Right kidney (tissue), 1 donor: ENCODE measurements at regions not wholly inside any gene's neighbourhood (a gene's known extent, or its start where the extent isn't known, plus 50 kb on each side); places are given as distances from the start of the nearest gene placed in this dataset.

ENCODE experiments used
- DNase-seq: peaks from one replicate; pipeline ENCODE4 v3.0.0-alpha.2; 2016

DNA sequence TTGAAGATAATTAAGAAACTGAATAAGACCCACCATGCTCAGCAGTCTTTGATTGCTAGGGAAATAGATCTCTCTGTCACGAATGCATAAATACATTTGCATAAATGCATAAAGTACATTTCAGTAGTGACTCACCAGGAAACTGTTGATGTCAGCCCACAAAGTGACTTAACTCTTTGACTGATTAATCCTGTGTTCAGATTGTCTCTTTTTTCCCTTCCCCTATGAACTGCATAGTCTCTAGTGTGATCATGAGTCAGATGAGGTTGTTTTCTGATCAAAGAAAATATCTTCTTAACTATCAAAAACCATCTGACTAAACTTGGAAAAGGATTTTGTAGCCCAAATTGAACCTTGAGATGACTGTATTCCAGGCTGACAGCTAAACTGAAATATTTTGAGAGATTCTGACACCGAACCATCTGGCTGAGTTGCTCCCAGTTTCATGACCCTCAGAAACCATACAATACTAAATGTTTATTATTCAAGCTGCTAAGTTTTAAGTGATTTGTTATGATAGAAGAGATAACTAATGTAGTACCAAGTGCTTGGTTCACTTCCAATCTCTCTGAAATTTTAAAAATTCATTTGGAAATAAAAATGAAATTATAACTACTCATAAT lies 1381.5 kb upstream of the AGA start:
- no peak for DNase-seq

DNA sequence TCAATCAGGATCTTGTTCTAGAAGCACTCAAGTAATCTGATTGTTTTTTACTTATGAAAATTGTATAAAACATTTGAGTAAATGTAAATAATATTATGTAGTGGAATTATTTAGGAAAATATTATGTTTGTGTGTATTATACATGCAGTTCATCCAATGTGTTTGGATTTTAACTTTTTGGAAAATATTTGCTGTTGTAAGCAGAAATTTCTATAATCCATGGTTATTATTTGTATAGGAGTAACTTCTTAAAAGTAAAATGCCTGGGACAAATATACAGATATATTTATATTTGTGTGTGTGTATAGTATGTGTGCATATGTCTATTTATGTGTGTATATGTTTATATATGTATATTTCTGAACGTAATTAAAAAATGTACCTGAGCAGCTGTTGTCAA lies 1394.6 kb upstream of the AGA start:
- no peak for DNase-seq

DNA sequence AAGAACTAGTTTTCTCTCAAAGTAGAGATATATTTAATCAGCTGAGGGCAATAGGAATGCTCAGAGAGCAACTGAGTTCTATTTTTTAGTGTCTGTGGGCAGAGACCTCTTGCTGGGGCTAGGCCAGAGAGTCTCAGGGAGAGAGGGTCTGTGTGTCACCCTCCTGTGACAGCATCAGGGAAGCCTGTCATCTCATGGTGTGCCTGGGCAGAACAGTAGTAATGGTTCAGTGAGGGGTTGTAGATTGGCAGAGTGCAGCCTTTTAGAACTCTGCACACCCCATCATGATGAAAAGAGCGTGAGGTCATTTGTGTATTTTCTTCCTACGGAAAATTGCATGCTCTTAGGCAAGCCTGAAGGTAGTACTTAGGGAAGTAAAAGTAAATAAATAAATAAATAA lies 1396.5 kb upstream of the AGA start:
- DNase-seq: no peak

DNA sequence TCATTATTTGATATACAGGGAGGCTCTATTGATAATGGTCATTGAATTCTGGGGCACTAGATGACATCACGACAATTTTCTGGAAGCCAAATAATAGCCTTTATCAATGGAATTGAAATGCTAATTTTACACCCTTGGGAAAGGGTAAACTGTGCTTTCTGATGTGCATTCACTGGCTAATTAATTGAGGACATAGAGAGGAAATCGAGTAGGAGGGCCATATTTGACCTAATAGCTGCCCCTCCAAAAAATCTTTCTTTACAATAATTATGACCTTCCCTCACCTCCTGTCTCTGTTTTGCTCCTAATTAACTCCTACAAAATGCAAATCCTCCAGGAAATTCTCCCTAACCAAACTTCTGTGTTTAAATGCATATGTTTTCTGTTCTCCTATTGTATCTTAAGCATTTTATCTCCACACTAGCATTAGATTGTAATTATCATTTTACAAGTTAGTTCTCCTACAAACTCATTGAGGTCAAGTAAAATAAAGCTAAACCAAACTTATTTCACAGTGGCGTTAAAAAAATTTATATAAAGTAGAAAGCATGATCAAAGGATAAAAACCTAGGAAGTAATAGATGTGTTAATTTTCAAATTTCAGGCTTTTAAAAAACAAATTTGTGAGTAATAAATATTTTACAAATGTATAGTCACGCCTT lies 1414.0 kb upstream of the AGA start:
- DNase-seq: no peak

DNA sequence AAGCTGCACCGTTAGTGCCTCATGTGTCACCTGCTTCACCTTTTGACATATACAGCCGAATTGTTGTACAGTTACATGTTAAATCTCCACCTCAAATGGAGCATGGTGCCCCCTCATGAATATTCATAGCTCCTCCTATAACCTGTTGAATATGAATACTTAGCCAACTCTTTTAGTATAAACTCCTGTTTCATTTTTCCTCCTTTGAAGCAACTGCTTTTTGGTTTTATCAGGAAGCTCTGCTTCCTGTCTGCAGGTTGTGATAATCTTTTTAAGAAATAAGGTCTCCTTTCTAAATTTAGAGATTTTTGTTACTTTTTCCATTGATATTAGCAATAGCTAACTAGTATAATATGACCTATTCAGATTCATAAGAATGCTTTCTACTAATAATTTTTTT lies 1429.2 kb upstream of the AGA start:
- no peak for DNase-seq

DNA sequence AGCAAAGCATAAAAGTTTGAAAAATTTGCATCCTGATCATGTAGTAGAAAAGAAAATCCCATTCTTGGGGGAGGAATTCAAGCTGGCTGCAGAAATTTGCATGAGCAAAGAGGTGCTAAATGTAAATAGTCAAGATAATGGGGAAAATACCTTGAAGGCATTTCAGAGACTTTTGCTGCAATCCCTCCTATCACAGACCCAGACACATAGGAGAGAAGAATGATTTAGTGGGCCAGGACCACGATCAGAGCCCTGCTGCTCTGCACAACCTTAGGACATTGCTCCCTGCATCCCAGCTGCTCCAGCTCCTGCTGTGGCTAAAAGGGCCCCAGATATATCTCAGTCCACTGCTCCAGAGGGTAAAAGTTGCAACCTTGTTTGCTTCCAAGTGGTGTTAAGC lies 1439.7 kb upstream of the AGA start:
- DNase-seq: no peak

DNA sequence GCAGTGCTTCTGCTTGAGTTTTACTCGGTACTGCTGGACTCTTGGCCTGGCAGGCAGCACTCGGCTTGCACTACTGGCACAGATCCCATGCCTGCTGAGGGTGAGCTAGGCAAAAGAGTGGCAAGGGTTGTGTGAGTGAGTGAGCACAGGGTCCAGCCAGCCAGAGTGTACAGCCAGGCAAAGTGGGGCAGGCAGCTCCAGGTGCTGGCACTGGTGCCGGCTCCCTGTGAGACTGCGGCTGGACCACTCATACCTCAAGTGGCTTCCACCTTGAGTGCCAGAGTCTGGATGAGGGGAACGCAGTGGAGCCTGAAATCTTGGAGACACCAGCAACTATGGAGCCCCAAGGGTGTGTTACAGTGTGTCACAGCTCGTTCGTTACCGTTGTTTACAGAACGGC lies 1451.9 kb upstream of the AGA start:
- DNase-seq: no peak

DNA sequence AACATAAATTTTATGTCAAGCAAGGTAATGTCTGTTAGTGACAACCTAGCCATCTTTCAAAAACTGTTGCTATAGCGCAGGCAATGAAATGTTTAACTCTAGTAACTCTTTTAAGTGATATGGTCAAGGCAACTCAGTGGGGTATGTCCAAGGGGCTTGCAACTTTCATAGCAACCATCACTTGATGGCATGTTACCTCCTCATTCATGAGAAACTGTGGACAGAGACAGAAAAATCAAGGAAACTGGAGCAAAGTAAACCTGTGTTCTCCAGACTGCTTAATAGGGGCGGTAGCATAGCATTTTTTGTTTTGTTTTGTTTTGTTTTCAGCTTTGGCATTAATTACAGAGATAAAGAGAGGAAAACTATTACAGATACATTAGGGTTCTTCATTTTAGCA lies 1456.8 kb upstream of the AGA start:
- DNase-seq: no peak

DNA sequence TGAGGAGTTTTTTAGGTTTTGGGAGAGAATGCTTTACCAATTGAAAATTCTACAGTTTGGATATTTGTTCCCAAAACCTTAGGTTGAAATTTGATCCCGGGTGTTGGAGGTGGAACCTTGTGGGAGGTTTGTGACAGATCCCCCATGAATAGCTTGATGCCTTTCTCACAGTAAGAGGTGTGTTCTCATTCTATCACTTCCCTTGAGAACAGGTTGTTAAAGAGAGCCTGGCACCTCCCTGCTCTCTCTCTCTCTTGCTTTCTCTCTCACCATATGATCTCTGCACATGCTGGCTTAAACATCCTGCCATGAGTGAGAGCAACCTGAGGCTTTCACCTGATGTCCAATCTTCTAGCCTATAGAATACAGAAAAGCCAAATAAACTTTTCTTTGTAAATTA lies 1475.5 kb upstream of the AGA start:
- DNase-seq: no peak

DNA sequence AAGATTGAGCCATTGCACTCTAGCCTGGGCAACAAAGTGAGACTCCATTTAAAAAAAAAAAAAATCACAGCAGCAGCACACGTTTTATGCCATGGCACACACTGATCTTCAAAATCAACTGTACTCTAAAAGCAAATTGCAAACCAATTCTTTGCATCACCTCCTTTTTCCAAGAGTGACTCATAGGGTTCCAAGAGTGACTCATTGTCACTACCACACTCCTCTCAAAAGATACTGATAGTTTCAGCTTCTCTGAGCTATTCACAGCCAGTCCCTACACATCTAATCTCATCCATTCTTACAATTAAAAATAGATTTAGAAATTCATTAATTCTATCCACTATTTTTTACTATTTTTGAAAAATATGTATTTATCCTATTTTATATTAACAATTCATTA lies 1494.9 kb upstream of the AGA start:
- DNase-seq: no peak

DNA sequence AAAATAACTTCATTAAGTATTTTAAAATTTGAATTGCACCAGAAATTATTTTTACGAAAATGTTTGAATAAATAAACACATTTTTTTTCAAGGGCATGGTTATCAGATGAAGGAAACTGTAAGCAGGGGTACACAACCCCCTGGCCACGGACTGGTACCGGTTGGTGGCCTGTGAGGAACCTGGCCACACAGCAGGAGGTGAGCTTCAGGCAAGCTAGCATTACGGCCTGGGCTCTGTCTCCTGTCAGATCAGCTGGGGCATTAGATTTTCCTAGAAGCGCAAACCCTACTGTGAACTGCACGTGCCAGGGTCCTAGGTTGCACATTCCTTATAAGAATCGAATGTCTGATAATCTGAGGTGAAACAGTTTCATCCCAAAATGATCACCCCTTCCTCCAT lies 1499.7 kb upstream of the AGA start:
- no peak for DNase-seq

DNA sequence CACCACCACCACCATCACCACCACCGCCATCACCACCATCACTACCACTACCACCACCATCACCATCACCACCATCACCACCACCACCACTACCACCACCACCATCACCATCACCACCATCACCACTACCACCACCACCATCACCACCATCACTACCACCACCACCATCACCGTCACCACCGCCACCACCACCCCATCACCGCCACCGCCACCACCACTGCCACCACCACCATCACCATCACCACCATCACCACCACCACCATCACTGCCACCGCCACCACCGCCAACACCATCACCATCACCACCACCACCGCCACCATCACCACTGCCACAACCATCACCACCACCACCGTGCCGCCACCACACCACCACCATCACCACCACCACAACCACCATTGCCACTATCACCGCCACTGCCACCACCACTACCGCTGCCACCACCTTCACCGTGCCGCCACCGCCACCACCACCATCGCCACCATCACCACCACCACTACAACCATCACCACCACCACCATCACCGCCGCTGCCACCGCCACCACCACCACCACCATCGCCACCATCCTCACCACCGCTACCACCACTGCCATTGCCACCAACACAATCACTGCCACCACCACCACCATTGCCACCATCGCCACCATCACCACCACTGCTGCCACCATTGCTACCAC lies 1511.3 kb upstream of the AGA start:
- no peak for DNase-seq

DNA sequence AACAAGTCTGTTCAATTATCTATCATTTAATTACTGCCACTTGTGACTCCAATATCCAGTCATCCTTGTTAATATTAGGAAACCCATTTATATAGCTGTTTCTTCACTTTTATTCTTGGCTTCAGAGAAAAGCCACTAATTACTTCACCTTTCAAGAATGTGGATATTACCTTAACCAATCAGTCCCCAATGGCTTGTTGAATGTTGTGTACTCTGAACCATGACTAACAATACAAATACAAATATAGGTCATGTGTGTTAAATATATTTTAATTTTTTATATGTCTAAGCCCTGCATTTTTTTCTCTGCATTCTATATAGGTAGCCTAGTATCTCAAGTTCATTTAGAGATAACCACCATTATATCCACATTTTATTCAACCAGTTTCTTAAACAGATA lies 1513.4 kb upstream of the AGA start:
- DNase-seq: no peak

DNA sequence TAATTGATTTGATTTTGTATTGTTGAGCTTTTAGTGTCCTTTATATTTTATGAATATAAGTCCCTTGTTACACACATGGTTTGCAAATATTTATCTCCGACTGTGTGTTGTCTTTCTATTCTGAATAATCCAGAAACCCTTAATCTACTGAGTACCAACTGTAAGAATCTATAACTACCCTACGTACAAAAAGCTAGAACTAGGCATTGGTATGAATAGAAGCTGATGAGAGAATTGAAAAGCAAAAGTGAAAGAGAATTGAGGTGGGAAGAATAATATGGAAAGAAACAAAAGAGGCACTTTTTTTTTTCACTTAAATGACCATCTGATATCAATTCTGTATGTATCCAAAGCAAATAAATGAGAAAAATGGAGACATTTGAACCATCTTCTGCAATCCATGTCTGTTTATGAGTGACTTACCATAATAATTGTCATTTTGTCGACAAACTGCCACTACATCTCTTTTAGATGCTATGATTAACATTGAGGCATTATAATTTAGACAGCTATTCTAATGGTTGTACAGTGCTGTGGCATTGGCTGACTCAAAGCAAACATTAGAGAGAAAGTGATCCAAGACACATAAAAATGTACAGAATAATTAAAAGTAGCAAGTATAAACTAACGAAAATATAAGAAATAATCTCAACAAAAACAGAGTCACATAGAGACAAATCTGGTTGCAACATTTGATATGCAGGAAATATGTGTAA lies 1516.6 kb upstream of the AGA start:
- DNase-seq: no peak

DNA sequence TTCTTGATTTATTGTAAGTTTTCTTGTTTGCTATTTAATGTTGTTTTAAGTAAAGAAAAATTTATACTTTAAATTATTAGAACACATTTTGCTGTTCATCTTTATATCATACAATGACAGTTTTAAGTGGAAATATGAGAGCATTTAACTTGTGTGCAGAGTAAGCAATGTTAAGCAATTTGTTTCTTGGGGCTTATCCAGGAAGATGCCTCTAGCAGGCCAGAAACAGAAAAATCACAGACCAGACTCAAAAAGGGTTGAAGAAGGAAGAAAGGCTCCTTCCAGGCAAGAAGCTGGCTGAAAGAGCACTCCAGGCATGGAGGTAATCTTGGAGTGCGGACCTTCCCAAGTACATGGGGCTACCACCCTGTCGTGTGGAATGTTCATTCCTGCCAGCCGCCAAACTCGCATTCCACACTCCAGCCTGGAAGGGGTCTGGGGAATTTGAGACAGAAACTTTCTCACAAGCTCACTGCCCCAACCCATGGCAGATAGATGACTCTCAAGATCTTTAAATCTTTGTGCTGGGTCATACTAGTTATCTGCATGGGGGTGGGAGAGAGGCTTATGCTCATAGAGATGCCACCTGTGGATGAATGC lies 1521.3 kb upstream of the AGA start:
- no peak for DNase-seq

DNA sequence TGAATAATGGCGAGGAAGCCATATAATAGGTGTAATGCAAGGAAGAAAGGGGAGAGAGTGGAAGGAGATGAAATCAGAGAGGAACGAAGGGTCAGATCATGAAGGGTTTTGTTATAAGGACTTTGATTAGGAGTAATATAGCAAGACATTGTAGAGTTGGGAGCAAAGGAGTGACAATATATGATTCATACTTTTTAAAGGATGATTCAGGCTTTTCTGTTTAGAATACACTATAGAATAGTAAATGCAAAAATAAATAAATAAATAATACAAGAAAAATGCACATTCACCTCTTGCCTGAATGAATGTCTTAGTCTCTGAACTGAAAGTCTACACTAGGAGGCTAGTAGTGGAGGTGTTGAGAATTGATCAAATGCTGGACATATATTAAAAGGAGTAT lies 1524.4 kb upstream of the AGA start:
- DNase-seq: no peak

DNA sequence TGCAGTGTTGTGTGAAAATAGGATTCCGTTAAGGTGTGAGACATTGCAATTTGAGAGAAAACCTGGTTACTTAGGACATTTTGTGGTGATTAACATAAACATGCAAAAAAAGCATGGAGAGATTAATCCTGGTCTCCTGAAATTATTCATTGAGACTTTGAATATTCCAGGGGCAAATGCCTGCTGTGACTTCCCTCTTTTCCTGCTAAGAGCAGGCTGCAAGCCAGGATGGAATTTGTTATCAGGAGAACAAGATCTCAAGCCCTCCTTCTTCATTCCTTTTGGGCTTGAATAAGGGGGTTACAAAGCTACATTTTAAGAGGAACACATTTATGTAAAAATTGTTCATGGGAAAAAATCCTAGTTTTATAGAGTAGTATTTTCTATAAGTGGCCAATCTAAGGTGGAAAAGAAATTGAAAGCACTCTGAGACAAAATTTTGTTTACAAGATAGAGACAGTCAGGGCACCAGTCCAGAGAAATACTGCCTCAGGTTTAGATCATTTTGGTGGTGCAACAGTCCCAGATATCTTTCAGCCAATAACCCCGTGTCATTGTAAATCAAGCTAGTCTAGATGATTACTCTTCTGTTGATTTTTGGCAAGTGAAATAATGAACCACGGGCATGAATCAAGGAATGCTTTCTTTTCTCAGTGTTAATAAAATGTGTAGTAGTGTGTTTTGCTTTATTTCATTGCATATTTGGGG lies 1528.3 kb upstream of the AGA start:
- DNase-seq: no peak

DNA sequence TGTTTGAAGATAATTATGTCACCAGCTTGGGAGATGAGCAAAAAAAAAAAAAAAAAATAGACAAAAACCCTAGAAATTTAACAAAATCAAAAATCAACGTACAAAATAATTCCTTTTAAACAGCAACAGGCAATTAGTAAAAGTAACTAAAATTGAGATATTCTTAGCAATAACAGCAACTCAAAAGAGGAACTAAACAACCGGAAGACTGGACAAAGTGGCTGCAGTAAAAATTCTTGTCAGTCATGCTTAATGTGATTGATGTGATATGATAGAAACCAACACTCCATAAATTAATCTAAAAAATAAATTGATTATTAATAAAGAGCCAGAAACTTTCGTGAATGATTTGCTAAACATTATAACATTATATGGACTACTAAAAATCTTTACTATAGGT lies 1534.6 kb upstream of the AGA start:
- DNase-seq: no peak

DNA sequence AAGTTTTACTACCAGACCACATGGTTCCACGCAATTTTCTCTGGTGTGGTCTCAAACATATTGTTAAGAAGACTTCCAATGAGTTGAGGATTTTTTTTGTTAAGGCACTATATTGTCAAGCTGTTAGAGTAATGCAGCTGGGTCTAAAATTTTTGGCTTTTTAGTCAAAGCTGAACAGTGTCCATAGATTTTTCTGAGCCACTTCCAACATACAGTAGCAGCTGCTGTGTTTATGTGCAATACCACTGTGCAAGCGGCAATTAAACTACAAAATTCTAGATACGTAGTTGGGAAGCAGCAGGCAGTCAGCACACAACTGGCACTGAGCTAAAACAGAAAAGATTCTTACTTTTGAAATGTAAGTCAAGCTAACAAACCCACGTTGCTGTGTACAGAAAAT lies 1551.1 kb upstream of the AGA start:
- no peak for DNase-seq

DNA sequence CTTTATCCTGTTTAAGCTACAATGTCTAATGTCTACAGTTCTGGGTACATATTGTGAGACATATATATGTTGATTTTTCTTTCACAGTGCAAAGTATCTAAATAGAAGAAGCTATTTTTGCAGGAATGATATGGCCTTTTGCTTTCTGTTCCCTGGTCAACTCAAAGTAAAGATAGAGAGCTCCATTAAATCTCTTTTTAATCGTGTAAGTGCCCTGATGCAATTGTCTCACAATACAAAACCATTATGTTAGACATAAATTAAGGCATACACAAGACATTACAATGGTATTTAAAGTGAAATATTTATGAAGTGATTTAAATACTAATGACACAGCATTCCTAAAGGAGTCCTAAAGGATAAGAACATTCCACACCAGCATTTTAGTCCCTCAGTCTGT lies 1559.7 kb upstream of the AGA start:
- DNase-seq: no peak

DNA sequence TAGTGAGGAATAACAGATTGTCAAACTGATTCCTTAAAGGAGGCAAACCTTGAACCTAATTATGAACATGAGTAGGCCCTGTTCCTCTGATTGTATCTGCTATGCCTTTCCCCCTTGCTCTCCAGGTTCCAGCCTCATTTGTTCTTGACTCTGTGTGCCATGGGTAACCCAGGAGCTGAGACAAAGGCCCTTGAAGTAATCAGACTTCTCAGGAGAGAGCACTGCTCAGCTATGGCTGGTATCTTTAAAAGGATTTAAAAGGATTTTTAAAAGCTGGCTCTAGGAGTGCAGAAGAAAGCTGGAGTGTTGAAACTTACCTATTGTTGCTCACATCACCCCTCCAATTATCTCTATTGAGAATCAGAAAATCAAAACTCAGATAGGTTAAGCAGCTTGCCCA lies 1565.5 kb upstream of the AGA start:
- no peak for DNase-seq

DNA sequence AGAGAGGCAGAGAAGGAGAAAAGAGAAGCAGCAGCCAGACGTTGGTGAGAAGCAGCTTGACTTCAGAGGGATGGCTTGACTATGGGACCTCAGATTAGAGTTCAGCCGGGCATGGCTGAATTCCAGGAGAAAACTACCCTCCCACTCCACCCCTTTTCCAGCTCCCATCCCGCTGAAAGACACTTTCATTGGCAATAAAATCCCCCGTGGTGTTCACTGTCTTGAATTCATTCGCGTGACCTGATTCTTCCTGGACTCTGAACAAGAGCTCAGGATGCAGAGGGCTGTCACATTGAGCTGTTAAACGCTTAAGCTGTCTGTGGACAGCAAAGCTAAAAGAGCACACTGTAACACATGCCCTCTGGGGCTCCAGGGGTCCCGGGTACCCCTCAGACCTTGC lies 1575.3 kb upstream of the AGA start:
- DNase-seq: no peak

DNA sequence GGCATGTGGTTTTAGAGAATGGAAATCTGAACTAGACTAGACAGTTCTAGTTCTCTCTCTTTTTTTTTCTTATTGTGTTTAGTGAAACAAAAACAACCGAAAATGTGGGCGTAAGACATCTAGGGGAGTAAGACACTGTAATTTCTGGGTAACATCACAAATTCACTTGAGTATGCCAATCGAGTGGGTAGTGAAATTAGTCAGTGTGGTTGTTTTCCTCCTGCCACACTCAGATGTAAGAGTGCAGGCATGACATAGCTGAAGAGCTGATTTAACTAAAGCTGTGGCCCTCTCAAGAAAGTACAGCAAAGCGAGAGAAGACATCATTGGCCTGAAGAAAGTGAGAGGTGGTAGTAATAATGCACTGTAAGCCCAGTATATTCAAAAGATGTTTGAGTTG lies 1585.3 kb upstream of the AGA start:
- no peak for DNase-seq
